SK-N-SH (cell line): ENCODE measurements at regions not wholly inside any gene's neighbourhood (a gene's known extent, or its start where the extent isn't known, plus 50 kb on each side); places are given as distances from the start of the nearest gene placed in this dataset.

Experiments used
- CHD2 ChIP-seq: fragments of 150-350 bp; IDR thresholded peaks from 2 replicates; pipeline ENCODE4 v1.6.1; 2018; ENCODE audit warnings: low read length; ENCODE audit not compliant: partially characterized antibody
- EZH2phosphoT487 ChIP-seq: fragments of 200-600 bp; sonication (generic); IDR thresholded peaks from 2 replicates; pipeline ENCODE4 v1.6.1; 2017; ENCODE audit warnings: low read depth, mixed run types, mild to moderate bottlenecking, antibody characterized with exemption, moderate library complexity, borderline replicate concordance
- FOSL2 ChIP-seq: IDR thresholded peaks from 2 replicates; pipeline ENCODE4 v1.4.0; 2012; ENCODE audit warnings: low read depth, mild to moderate bottlenecking, moderate library complexity, borderline replicate concordance
- JUND ChIP-seq: IDR thresholded peaks from 2 replicates; pipeline ENCODE4 v1.4.0; 2012
- MAX ChIP-seq: IDR thresholded peaks from 2 replicates; pipeline ENCODE4 v1.4.0; 2012; ENCODE audit warnings: low read depth
- MEF2A ChIP-seq: IDR thresholded peaks from 2 replicates; pipeline ENCODE4 v1.4.0; 2012; ENCODE audit warnings: low read depth, borderline replicate concordance
- POLR2AphosphoS5 ChIP-seq: IDR thresholded peaks from 2 replicates; pipeline ENCODE4 v1.6.1; 2012; ENCODE audit warnings: low read depth, low read length
- REST ChIP-seq: IDR thresholded peaks from 2 replicates; pipeline ENCODE4 v1.6.1; 2012; ENCODE audit warnings: mild to moderate bottlenecking, low read depth, low read length, moderate library complexity
- RXRA ChIP-seq: IDR thresholded peaks from 2 replicates; pipeline ENCODE4 v1.4.0; 2012; ENCODE audit warnings: low read depth, mild to moderate bottlenecking, borderline replicate concordance
- SIN3A ChIP-seq: IDR thresholded peaks from 2 replicates; pipeline ENCODE4 v1.6.1; 2012; ENCODE audit warnings: low read depth, mild to moderate bottlenecking, low read length, moderate library complexity, borderline replicate concordance
- SMC3 ChIP-seq: IDR thresholded peaks from 2 replicates; pipeline ENCODE4 v1.6.1; 2012; ENCODE audit warnings: low read depth, low read length, improper control_type of control experiment
- TAF1 ChIP-seq: IDR thresholded peaks from 2 replicates; pipeline ENCODE4 v1.6.1; 2012; ENCODE audit warnings: low read depth, mild to moderate bottlenecking, low read length, moderate library complexity, borderline replicate concordance
- TF ChIP-seq, protein P1 (sequence below): fragments of 150-350 bp; IDR thresholded peaks from 2 replicates; pipeline ENCODE4 v1.6.1; 2016; ENCODE audit warnings: mild to moderate bottlenecking, low read depth, low read length
- TF ChIP-seq, protein P2 (sequence below): IDR thresholded peaks from 2 replicates; pipeline ENCODE4 v1.4.0; 2012; ENCODE audit warnings: low read depth, borderline replicate concordance
- TF ChIP-seq, protein P3 (sequence below): fragments of 150-350 bp; IDR thresholded peaks from 2 replicates; pipeline ENCODE4 v1.6.1; 2017; ENCODE audit warnings: antibody characterized with exemption, low read length, low read depth, borderline replicate concordance
- TF ChIP-seq, protein P4 (sequence below): IDR thresholded peaks from 2 replicates; pipeline ENCODE4 v1.4.0; 2012; ENCODE audit warnings: low read depth, borderline replicate concordance

DNA sequence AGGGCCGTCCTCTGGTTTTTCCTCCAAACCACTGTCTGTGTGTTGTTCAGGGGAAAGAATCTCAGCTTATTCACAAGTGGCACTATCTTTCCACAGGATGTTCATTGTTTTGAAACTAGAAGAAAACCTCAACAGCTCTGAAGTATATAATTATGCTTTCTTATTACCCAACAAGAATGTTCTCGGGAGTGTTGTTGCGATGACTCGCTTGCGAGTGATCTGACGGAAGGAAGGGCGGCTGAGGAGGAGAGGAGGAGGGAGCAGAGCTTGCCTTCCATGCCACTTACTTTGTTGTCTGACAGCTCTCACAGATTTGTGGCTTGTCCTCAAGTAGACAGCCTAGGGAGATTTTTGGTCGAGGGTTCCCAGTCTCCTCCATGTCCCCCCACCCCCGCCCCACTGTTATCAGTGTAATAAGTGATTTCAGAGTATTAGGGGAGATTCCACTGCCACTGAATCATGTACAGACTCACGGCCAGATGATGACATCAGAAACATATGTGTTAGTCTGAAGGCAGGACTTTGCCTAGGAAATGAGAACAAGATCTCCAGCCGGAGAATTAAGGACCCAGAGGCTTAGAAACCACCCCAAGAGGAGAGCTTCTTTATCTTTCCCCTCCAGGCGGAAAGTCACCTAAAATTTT lies 80.7 kb upstream of the CCN6 start (continued):
- no peak for TF ChIP-seq REST
- peak; percentile 59; the same call in 1 of the 2 replicates for TF ChIP-seq SIN3A
- TF ChIP-seq EZH2phosphoT487, result no peak
- TF ChIP-seq MEF2A, result no peak
- TF ChIP-seq FOSL2, result peak; percentile 63; the same call in 1 of the 2 replicates
- TF ChIP-seq, protein P1, sequence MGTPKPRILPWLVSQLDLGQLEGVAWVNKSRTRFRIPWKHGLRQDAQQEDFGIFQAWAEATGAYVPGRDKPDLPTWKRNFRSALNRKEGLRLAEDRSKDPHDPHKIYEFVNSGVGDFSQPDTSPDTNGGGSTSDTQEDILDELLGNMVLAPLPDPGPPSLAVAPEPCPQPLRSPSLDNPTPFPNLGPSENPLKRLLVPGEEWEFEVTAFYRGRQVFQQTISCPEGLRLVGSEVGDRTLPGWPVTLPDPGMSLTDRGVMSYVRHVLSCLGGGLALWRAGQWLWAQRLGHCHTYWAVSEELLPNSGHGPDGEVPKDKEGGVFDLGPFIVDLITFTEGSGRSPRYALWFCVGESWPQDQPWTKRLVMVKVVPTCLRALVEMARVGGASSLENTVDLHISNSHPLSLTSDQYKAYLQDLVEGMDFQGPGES, result no peak
- TF ChIP-seq JUND, result peak; percentile 57
- no peak for TF ChIP-seq CHD2
- TF ChIP-seq, protein P2, sequence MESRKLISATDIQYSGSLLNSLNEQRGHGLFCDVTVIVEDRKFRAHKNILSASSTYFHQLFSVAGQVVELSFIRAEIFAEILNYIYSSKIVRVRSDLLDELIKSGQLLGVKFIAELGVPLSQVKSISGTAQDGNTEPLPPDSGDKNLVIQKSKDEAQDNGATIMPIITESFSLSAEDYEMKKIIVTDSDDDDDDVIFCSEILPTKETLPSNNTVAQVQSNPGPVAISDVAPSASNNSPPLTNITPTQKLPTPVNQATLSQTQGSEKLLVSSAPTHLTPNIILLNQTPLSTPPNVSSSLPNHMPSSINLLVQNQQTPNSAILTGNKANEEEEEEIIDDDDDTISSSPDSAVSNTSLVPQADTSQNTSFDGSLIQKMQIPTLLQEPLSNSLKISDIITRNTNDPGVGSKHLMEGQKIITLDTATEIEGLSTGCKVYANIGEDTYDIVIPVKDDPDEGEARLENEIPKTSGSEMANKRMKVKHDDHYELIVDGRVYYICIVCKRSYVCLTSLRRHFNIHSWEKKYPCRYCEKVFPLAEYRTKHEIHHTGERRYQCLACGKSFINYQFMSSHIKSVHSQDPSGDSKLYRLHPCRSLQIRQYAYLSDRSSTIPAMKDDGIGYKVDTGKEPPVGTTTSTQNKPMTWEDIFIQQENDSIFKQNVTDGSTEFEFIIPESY, result 0 out of 2 replicates have a peak, but pooled peaks have one; percentile 23
- no peak for TF ChIP-seq RXRA
- TF ChIP-seq TAF1, result no peak
- peak; percentile 50; the same call in 1 of the 2 replicates for TF ChIP-seq MAX
- TF ChIP-seq, protein P3, sequence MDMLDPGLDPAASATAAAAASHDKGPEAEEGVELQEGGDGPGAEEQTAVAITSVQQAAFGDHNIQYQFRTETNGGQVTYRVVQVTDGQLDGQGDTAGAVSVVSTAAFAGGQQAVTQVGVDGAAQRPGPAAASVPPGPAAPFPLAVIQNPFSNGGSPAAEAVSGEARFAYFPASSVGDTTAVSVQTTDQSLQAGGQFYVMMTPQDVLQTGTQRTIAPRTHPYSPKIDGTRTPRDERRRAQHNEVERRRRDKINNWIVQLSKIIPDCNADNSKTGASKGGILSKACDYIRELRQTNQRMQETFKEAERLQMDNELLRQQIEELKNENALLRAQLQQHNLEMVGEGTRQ, result no peak
- TF ChIP-seq POLR2AphosphoS5, result peak; percentile 19; the same call in 1 of the 2 replicates
- TF ChIP-seq SMC3, result no peak
- TF ChIP-seq, protein P4, sequence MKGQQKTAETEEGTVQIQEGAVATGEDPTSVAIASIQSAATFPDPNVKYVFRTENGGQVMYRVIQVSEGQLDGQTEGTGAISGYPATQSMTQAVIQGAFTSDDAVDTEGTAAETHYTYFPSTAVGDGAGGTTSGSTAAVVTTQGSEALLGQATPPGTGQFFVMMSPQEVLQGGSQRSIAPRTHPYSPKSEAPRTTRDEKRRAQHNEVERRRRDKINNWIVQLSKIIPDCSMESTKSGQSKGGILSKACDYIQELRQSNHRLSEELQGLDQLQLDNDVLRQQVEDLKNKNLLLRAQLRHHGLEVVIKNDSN, result no peak
